Pancreas (tissue), 10 donors: ENCODE measurements at regions not wholly inside any gene's neighbourhood (a gene's known extent, or its start where the extent isn't known, plus 50 kb on each side); places are given as distances from the start of the nearest gene placed in this dataset.

ENCODE experiments used
- ATAC-seq, 4 donors: fragments of 200-7000 bp; cut with Tn5 transposase; one replicate each; pipeline versions ENCODE4 v1.8.0 to v1.9.1; 2020; ENCODE audit warnings: mild to moderate bottlenecking in 4 of 4, moderate library complexity in 4 of 4
- DNase-seq, 6 donors: peaks; one replicate each; pipeline ENCODE4 v3.0.0-alpha.2; 2020
- FAIRE-seq: peaks from 2 replicates; lab custom pipeline; 2012; peaks lifted over from hg19 to GRCh38; lab: Jason Lieb, UNC
- H3K27ac ChIP-seq, 4 donors: fragments of 200-600 bp; sonication (generic); 1 replicate in 3 of 4; 2 replicates in 1 of 4; pipeline versions ENCODE4 v1.5.0 to v1.8.0; 2020
- H3K27me3 ChIP-seq, 4 donors: fragments of 200-600 bp; one replicate each; pipeline ENCODE4 v1.8.0; 2021
- H3K36me3 ChIP-seq, 3 donors: fragments of 200-600 bp; sonication (generic) in 1 of 3; one replicate each; pipeline versions ENCODE4 v1.5.0 to v1.8.0; 2020 to 2021
- H3K4me1 ChIP-seq, 3 donors: fragments of 200-600 bp; one replicate each; pipeline ENCODE4 v1.8.0; 2021
- H3K4me3 ChIP-seq, 4 donors: fragments of 200-600 bp; sonication (generic) in 2 of 4; one replicate each; pipeline versions ENCODE4 v1.5.0 to v1.8.0; 2020 to 2021
- H3K9me3 ChIP-seq, 4 donors: fragments of 200-600 bp; one replicate each; pipeline ENCODE4 v1.8.0; 2021
- WGBS, 2 donors: extraction: QIAGEN DNeasy Blood & Tissue Kit; methylation state at CpG; one replicate each; pipeline ENCODE4 v1.1.7; 2013; 5-methylcytosine and 5-hydroxymethylcytosine counted together
- intact Hi-C, 3 donors: fragments of 100-400 bp; cut with DNase I; formaldehyde crosslinking; loops; one replicate each; pipeline versions ENCODE4 v1.11.1 to v1.14.2; 2022
- TF ChIP-seq, protein P1 (sequence below), 4 donors: fragments of 200-600 bp; sonication (generic) in 3 of 4; IDR thresholded peaks; one replicate each; pipeline versions ENCODE4 v1.5.0 to v1.8.0; 2021; ENCODE audit warnings: antibody characterized with exemption in 4 of 4
- donor health status: healthy with polysubstance abuse.
- donor health status: DM: no; HTN: no; CAD: no; lungs with moderate emphysema.
- donor health status: DM: no; HTN: no; CAD: no.
- donor health status: control.
- donor health status: control.
- donor health status: Bipolar disorder and iron deficiency.
- donor health status: DM: yes; HTN: yes; CAD: no.
- donor health status: DM: no; HTN: no; CAD: no.
- donor health status: DM: no; HTN: no; CAD: no.
- donor health status: DM: yes; HTN: yes; CAD: no.

GRCh38 chr16:52649870-52650269 is 102.9 kb upstream of the TOX3 start:
- Histone ChIP-seq H3K4me3 (no peak overlapping the region), H3K36me3 (no peaks in the 10 kb centered on the region), H3K27me3 (no peaks in the 10 kb centered on the region), H3K27ac (no peak overlapping the region), H3K4me1 (no peaks in the 10 kb centered on the region), H3K9me3 (no peaks in the 10 kb centered on the region)
- TF ChIP-seq, protein P1, sequence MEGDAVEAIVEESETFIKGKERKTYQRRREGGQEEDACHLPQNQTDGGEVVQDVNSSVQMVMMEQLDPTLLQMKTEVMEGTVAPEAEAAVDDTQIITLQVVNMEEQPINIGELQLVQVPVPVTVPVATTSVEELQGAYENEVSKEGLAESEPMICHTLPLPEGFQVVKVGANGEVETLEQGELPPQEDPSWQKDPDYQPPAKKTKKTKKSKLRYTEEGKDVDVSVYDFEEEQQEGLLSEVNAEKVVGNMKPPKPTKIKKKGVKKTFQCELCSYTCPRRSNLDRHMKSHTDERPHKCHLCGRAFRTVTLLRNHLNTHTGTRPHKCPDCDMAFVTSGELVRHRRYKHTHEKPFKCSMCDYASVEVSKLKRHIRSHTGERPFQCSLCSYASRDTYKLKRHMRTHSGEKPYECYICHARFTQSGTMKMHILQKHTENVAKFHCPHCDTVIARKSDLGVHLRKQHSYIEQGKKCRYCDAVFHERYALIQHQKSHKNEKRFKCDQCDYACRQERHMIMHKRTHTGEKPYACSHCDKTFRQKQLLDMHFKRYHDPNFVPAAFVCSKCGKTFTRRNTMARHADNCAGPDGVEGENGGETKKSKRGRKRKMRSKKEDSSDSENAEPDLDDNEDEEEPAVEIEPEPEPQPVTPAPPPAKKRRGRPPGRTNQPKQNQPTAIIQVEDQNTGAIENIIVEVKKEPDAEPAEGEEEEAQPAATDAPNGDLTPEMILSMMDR (IDR thresholded peaks at IDR 0.05) = no peak
- FAIRE-seq = no peak
- ATAC-seq = no peak
- DNase-seq = no peak
- intact Hi-C loops = no loop called here
- 64 to 78% methylated on average over 1 of the region's 1 CpG for WGBS, 2 donors

DNA sequence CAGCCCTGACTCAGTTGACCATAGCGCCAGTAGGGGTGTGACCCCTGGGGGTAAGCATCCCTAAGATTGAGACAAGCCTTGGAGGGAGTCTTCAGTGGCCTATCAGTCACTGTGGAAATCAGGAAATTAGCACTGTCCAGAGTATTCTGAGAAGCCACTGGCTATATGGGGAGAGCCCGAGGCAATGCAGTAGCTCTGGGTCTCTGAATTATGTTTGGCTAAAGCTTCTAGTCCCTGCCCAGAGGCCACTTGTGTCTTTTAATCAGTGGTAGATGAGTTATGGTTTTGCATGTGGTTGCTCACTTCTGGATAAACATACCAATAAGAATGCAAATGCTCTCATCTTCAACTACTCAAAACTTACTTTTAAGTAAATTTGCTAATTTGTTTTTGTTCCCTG is 100.6 kb upstream of the TOX3 start:
- intact Hi-C loops = no loop called here
- Histone ChIP-seq H3K27me3 (no peaks in the 10 kb centered on the region), H3K4me3 (no peak overlapping the region), H3K27ac (no peak overlapping the region), H3K9me3 (no peaks in the 10 kb centered on the region), H3K4me1 (peaks cover 0 to under 1% (median 0%) of the 10 kb centered on the region in 3 donors), H3K36me3 (no peaks in the 10 kb centered on the region)
- TF ChIP-seq, protein P1 (IDR thresholded peaks at IDR 0.05) = no peak
- no peak for ATAC-seq
- FAIRE-seq = no peak
- WGBS, 2 donors = 91 to 96% methylated on average over 2 of the region's 2 CpGs
- no peak for DNase-seq

DNA sequence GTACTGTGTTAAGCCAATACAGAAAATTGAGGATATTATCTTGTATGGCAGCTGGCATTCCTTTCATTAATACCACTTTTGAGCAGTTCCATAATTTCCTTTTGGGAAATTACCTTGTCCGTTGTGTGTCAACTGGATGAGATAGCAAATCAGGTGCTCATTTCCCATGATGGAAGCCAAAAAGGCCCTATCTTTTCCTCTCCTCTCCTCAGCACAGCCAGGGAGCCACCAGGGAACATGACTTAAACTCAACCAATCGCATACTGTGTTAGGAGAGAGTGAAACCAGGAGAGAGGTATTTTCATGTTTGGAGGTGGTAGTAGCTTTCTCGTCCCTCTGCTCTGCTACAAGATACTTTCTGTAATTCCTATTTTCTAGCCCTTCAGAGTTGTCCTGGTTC is 96.1 kb upstream of the TOX3 start:
- TF ChIP-seq, protein P1 (IDR thresholded peaks at IDR 0.05) = no peak
- no peak overlapping the region for H3K27ac ChIP-seq
- 48 to 57% methylated on average over 3 of the region's 3 CpGs for WGBS, 2 donors
- DNase-seq (peak in 1 of 6 donors; percentile 36), ATAC-seq (peak; percentile 71 to 83 (median 78)), FAIRE-seq (no peak)
- H3K9me3 ChIP-seq = no peaks in the 10 kb centered on the region
- H3K4me3 ChIP-seq = no peak overlapping the region
- no peaks in the 10 kb centered on the region for H3K36me3 ChIP-seq
- intact Hi-C loops = no loop called here
- H3K4me1 ChIP-seq = peaks cover 0 to 3% (median 0%) of the 10 kb centered on the region in 3 donors
- no peaks in the 10 kb centered on the region for H3K27me3 ChIP-seq

DNA sequence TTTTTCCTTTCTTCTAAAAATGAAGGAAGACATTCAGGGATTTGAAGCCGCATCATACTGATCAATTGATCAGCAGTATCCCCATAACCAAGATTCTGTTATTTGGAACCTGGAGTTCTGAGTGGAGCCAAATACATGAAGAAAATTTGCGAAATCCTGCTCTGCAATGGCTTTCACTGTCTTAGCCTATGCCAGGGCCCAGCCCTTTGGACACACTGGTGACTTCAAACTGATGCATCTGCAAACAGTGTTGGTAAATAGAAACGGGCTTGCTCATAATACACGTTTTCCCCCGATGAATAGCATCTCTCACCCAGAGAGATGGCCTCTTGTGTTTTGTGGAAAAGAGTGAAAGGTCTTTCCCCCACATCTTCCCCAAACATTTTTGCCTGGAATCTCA is 87.6 kb upstream of the TOX3 start:
- WGBS, 2 donors = 70 to 76% methylated on average over 5 of the region's 5 CpGs
- FAIRE-seq = no peak
- no peaks in the 10 kb centered on the region for H3K27me3 ChIP-seq
- no peaks in the 10 kb centered on the region for H3K4me1 ChIP-seq
- DNase-seq = no peak
- TF ChIP-seq, protein P1 (IDR thresholded peaks at IDR 0.05) = no peak
- H3K36me3 ChIP-seq = no peaks in the 10 kb centered on the region
- H3K27ac ChIP-seq = no peak overlapping the region
- intact Hi-C loops = no loop called here
- no peaks in the 10 kb centered on the region for H3K9me3 ChIP-seq
- H3K4me3 ChIP-seq = no peak overlapping the region
- no peak for ATAC-seq

DNA sequence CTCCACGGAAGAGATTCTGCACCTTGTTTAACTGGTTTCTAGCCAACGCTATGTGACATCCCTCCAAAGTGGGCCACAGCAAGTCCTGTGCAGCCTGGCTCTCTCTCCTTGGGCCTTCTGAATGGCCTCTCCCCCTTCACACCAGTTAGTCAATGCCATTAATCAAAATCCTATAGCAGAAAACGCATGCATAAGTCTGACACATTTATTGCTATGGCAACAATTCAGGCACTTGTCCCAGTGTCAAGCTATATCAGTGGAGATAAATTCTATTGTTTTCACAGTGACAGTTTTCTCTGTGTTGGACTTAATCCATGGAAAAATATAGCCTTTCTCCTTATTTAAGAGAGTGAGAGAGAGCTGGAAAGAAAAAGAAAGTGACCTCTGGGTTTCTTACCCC is 87.2 kb upstream of the TOX3 start:
- DNase-seq = no peak
- TF ChIP-seq, protein P1 (IDR thresholded peaks at IDR 0.05) = no peak
- ATAC-seq = no peak

More for the DNA sequence above, 87.2 kb upstream of the TOX3 start:
- 23 to 29% methylated on average over 3 of the region's 3 CpGs for WGBS, 2 donors
- Histone ChIP-seq H3K27me3 (no peaks in the 10 kb centered on the region), H3K36me3 (no peaks in the 10 kb centered on the region), H3K27ac (no peak overlapping the region), H3K4me3 (no peak overlapping the region), H3K4me1 (no peaks in the 10 kb centered on the region), H3K9me3 (no peaks in the 10 kb centered on the region)
- no peak for FAIRE-seq
- intact Hi-C loops = no loop called here
